HUES6 (cell line): ENCODE measurements at regions not wholly inside any gene's neighbourhood (a gene's known extent, or its start where the extent isn't known, plus 50 kb on each side); places are given as distances from the start of the nearest gene placed in this dataset.
"Not testable (repeated sequence)": the region's sequence is repeated elsewhere in the genome, so short reads cannot be mapped to it uniquely, and the experiment has no call there.

ENCODE experiments used
- H3K27ac ChIP-seq: 2 replicates; pipeline ENCODE4 v1.7.0; 2013; ENCODE audit warnings: low read depth, mild to moderate bottlenecking, low read length, inconsistent platforms
- H3K27me3 ChIP-seq: 2 replicates; pipeline ENCODE4 v1.6.1; 2013; ENCODE audit warnings: low read length; ENCODE audit not compliant: control insufficient read depth, insufficient read depth
- H3K36me3 ChIP-seq: 2 replicates; pipeline ENCODE4 v1.6.1; 2013; ENCODE audit warnings: low read length; ENCODE audit not compliant: control insufficient read depth, insufficient read depth
- H3K4me1 ChIP-seq: 2 replicates; pipeline ENCODE4 v1.6.1; 2013; ENCODE audit warnings: low read length; ENCODE audit not compliant: control insufficient read depth, insufficient read depth
- H3K4me3 ChIP-seq: 2 replicates; pipeline ENCODE4 v1.5.1; 2013; ENCODE audit warnings: low read depth, low read length
- H3K9ac ChIP-seq: one replicate; pipeline ENCODE4 v1.6.1; 2013; ENCODE audit warnings: mild to moderate bottlenecking, low read length
- H3K9me3 ChIP-seq: 2 replicates; pipeline ENCODE4 v1.6.1; 2013; ENCODE audit warnings: low read depth, low read length; ENCODE audit not compliant: control insufficient read depth, insufficient read depth

DNA sequence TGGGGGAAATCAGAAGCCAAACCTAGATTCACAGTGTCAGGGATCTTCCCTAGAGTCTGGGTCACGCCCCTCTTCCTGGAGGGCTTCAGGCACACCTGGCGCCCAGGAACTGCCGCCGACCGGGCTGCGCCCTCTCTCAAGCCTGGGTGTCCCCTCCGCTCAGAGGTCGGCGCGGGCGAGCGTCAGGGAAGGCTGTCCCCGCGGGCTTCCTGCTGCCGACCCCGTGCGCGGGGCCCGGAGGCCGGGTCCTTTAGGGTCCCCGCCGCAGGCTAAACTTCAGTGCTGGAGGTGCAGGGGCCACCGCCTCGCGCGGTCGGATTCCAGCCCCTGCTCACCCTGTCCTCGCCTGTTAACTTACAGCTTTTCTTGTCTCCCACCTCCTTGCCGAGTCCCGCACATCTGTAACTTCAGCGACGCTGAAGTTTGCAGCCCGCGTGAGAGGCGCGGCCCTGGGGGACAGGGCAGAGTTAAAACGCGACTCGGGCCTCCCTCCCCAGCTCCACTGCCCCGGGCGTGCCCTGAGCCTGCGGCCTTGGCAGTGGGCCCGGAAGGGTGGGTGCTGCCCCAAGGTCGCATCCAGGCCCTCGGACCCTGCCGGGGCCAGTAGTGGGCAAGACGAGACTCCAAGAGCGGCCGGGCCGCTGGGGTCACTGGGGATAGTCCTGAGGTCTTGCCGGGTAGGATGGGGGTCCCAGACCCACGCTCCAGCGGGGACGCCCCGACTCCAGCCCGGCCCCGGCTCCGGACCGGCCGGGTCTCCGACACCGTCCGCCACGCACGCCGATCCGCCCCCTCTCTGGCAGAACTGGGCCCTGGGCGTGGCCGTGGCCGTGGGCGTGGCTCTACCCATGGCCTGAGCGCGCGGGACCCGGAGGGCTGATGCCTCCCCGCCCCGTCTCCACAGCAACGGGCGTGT, 95.6 kb upstream of the ZNF98 start:
- H3K9ac ChIP-seq = no peak overlapping the region
- H3K4me1 ChIP-seq = no peaks in the 10 kb centered on the region
- no peak overlapping the region for H3K27ac ChIP-seq
- no peak overlapping the region for H3K4me3 ChIP-seq
- H3K9me3 ChIP-seq = peaks cover 87% of the 10 kb centered on the region
- no peaks in the 10 kb centered on the region for H3K27me3 ChIP-seq
- H3K36me3 ChIP-seq = no peaks in the 10 kb centered on the region

DNA sequence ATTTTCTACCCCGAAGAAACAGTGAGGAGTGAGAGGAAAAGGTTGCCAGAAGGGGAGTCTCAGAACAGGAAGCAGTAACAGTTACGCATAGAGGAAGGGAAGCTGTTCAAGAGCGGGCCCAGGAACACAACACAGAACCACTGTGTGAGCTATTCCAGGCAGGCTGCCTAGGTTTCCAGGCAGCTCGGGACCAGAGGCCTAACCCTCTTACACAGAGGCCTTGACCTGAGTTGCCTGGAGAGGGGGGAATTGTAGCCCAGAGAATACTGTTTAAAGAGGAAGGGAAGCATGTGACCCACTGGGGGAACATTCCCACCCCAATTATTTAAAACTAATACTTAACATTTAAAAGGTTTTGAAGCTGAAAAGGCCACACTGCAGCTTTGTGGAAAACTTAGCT, 93.3 kb upstream of the ZNF98 start:
- H3K9ac ChIP-seq = no peak overlapping the region
- H3K4me1 ChIP-seq = no peaks in the 10 kb centered on the region
- no peaks in the 10 kb centered on the region for H3K36me3 ChIP-seq
- no peak overlapping the region for H3K27ac ChIP-seq
- H3K27me3 ChIP-seq = no peaks in the 10 kb centered on the region
- no peak overlapping the region for H3K4me3 ChIP-seq
- H3K9me3 ChIP-seq = peaks cover 88% of the 10 kb centered on the region

DNA sequence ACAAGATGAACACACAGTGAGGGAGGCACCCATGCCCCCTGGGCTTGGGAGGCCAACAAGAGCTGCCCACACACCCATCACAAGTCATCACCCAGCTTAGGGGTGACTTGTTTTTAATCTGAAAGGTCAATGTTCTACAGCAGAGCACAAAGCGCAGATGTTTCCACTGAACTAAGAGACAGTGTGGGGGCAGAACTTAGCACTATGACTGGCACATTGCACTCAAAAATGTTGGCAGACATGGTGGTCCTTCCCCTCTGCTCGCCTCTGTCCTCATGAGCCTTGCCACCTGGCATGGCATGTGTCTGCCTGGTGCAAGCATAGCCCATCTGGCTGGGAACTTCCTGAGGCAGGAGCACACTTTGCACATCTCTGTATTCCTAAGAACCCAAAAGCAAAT, 81.4 kb upstream of the ZNF98 start:
- H3K36me3 ChIP-seq = no peaks in the 10 kb centered on the region
- peaks cover 95% of the 10 kb centered on the region for H3K9me3 ChIP-seq
- H3K27ac ChIP-seq = no peak overlapping the region
- H3K4me1 ChIP-seq = no peaks in the 10 kb centered on the region
- no peak overlapping the region for H3K4me3 ChIP-seq
- H3K9ac ChIP-seq = no peak overlapping the region
- H3K27me3 ChIP-seq = no peaks in the 10 kb centered on the region

DNA sequence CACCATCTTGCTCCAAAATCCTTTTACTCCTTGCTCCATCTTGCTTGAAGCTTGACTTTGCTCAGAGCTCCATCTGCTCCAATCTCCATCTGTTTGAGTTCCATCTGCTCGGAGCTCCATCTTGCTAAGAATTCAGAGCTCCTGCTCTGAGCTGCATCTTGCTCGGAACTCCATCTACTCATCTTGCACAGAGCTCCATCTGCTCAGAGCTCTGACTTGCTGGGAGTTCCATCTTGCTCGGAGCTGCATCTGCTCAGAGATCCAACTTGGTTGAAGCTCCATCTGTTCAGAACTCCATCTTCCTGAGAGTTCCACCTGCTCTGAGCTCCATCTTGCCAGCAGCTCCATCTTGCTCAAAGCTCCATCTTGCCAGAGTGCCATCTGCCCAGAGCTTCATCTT, 80.6 kb upstream of the ZNF98 start:
- Histone ChIP-seq H3K9me3 (peaks cover 92% of the 10 kb centered on the region), H3K27me3 (no peaks in the 10 kb centered on the region), H3K27ac (no peak overlapping the region), H3K36me3 (no peaks in the 10 kb centered on the region), H3K4me3 (no peak overlapping the region), H3K9ac (no peak overlapping the region), H3K4me1 (no peaks in the 10 kb centered on the region)

DNA sequence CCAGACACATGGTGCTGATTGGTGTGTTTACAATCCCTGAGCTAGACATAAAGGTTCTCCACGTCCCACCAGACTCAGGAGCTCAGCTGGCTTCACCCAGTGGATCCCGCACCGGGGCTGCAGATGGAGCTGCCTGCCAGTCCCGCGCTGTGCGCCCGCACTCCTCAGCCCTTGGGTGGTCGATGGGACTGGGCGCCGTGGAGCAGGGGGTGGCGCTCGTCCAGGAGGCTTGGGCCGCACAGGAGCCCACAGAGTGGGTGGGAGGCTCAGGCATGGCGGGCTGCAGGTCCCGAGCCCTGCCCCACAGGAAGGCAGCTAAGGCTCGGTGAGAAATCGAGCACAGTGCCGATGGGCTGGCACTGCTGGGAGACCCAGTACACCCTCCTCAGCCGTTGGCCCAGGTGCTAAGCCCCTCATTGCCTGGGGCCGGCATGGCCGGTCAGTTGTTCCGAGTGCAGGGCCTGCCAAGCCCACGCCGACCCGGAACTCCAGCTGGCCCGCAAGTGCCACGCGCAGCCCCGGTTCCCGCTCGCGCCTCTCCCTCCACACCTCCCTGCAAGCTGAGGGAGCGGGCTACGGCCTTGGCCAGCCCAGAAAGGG, 76.8 kb upstream of the ZNF98 start:
- H3K4me1 ChIP-seq, H3K27me3 ChIP-seq, H3K4me3 ChIP-seq, H3K9ac ChIP-seq, H3K36me3 ChIP-seq, H3K27ac ChIP-seq: not testable (repeated sequence)
- H3K9me3 ChIP-seq = peaks cover 91% of the 10 kb centered on the region

- Histone ChIP-seq H3K4me3 (no peak overlapping the region), H3K9me3 (peaks cover 90% of the 10 kb centered on the region), H3K4me1 (no peaks in the 10 kb centered on the region), H3K27me3 (no peaks in the 10 kb centered on the region), H3K9ac (no peak overlapping the region), H3K36me3 (no peaks in the 10 kb centered on the region), H3K27ac (no peak overlapping the region)
Measured at GRCh38 chr19:22491746-22492145, 69.6 kb upstream of the ZNF98 start.

GRCh38 chr19:22483514-22483913, 61.4 kb upstream of the ZNF98 start:
- H3K9ac ChIP-seq, H3K27ac ChIP-seq, H3K27me3 ChIP-seq, H3K4me1 ChIP-seq, H3K36me3 ChIP-seq, H3K4me3 ChIP-seq: not testable (repeated sequence)
- H3K9me3 ChIP-seq = peaks cover 86% of the 10 kb centered on the region

DNA sequence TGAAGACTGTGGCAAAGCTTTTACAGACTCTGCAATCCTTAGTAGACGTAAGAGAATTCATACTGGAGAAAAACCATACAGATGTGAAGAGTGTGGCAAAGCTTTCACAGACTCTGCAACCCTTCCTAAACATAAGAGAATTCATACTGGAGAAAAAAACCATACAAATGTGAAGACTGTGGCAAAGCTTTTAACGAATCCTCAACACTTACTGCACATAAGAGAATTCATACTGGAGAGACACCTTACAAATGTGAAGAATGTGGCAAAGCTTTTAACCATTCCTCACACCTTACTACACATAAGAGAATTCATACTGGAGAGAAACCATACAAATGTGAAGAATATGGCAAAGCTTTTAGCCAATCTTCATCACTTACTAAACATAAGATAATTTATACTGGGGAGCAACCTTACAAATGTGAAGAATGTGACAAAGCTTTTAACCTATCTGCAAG, 50.1 kb upstream of the ZNF98 start:
- Histone ChIP-seq H3K4me3 (no peak overlapping the region), H3K36me3 (no peaks in the 10 kb centered on the region), H3K27me3 (no peaks in the 10 kb centered on the region), H3K9ac (no peak overlapping the region), H3K4me1 (no peaks in the 10 kb centered on the region), H3K27ac (no peak overlapping the region), H3K9me3 (peaks cover 74% of the 10 kb centered on the region)
